ENCODE measurements at regions not wholly inside any gene's neighbourhood (a gene's known extent, or its start where the extent isn't known, plus 50 kb on each side); places are given as distances from the start of the nearest gene placed in this dataset.
"Not testable (repeated sequence)": the region's sequence is repeated elsewhere in the genome, so short reads cannot be mapped to it uniquely, and the experiment has no call there.

GRCh38 chr5:153939101-153939500 is 99.6 kb downstream of the FAM114A2 start:
- DNase-seq (ENCODE audit: low spot score) = no peak

GRCh38 chr5:153938191-153938842 is 100.4 kb downstream of the FAM114A2 start:
- DNase-seq (ENCODE audit: low spot score) = no peak

- no peak for DNase-seq (ENCODE audit: low spot score)
Observed at GRCh38 chr5:153937661-153938060, 101.0 kb downstream of the FAM114A2 start.

GRCh38 chr5:153935151-153935550 is 103.6 kb downstream of the FAM114A2 start:
- DNase-seq (ENCODE audit: low spot score) = not testable (repeated sequence)

- DNase-seq (ENCODE audit: low spot score) = no peak
Observed at GRCh38 chr5:153926201-153926600, 112.5 kb downstream of the FAM114A2 start.

GRCh38 chr5:153919161-153919560 is 119.5 kb downstream of the FAM114A2 start:
- no peak for DNase-seq (ENCODE audit: low spot score)

- no peak for DNase-seq (ENCODE audit: low spot score)
Observed at GRCh38 chr5:153907170-153907775, 131.4 kb downstream of the FAM114A2 start.

- no peak for DNase-seq (ENCODE audit: low spot score)
Observed at GRCh38 chr5:153905219-153905618, 133.5 kb downstream of the FAM114A2 start.

GRCh38 chr5:153903321-153903720 is 135.4 kb downstream of the FAM114A2 start:
- DNase-seq (ENCODE audit: low spot score) = no peak

- DNase-seq (ENCODE audit: low spot score) = no peak
Observed at GRCh38 chr5:153902016-153902415, 136.7 kb downstream of the FAM114A2 start.

GRCh38 chr5:153901449-153901848 is 137.3 kb downstream of the FAM114A2 start:
- DNase-seq (ENCODE audit: low spot score) = no peak

- no peak for DNase-seq (ENCODE audit: low spot score)
Observed at GRCh38 chr5:153900703-153901395, 137.9 kb downstream of the FAM114A2 start.

GRCh38 chr5:153899746-153900145 is 139.0 kb downstream of the FAM114A2 start:
- DNase-seq (ENCODE audit: low spot score) = no peak

- no peak for DNase-seq (ENCODE audit: low spot score)
Observed at GRCh38 chr5:153896701-153897100, 142.0 kb downstream of the FAM114A2 start.

- DNase-seq (ENCODE audit: low spot score) = no peak
Observed at GRCh38 chr5:153896117-153896516, 142.6 kb downstream of the FAM114A2 start.

- no peak for DNase-seq (ENCODE audit: low spot score)
Observed at GRCh38 chr5:153895266-153895665, 143.4 kb downstream of the FAM114A2 start.

- peak; percentile 72 for DNase-seq (ENCODE audit: low spot score)
Observed at GRCh38 chr5:153893817-153894216, 144.9 kb downstream of the FAM114A2 start.

- DNase-seq (ENCODE audit: low spot score) = no peak
Observed at GRCh38 chr5:153891394-153891793, 147.3 kb downstream of the FAM114A2 start.

- DNase-seq (ENCODE audit: low spot score) = no peak
Observed at GRCh38 chr5:153888781-153889180, 149.9 kb downstream of the FAM114A2 start.

- DNase-seq (ENCODE audit: low spot score) = no peak
Observed at GRCh38 chr5:153885141-153885540, 153.6 kb downstream of the FAM114A2 start.

- DNase-seq (ENCODE audit: low spot score) = no peak
Observed at GRCh38 chr5:153884612-153884957, 154.1 kb downstream of the FAM114A2 start.

GRCh38 chr5:153883854-153884611 is 154.7 kb downstream of the FAM114A2 start:
- DNase-seq (ENCODE audit: low spot score) = no peak

GRCh38 chr5:153881687-153882086 is 157.0 kb downstream of the FAM114A2 start:
- no peak for DNase-seq (ENCODE audit: low spot score)

All from hematopoietic multipotent progenitor cell treated with erythropoietin and hydrocortisone succinate and interleukin-3 and kit ligand, for 15 days (in vitro differentiated cells).